Left renal cortex interstitium (tissue), 4 donors: ENCODE measurements at regions not wholly inside any gene's neighbourhood (a gene's known extent, or its start where the extent isn't known, plus 50 kb on each side); places are given as distances from the start of the nearest gene placed in this dataset.

ENCODE experiments used
- DNase-seq, 4 donors: peaks; one replicate each; pipeline ENCODE4 v3.0.0-alpha.2; 2013; ENCODE audit warnings: low read depth in 4 of 4, low spot score in 2 of 4, missing footprints in 1 of 4

DNA sequence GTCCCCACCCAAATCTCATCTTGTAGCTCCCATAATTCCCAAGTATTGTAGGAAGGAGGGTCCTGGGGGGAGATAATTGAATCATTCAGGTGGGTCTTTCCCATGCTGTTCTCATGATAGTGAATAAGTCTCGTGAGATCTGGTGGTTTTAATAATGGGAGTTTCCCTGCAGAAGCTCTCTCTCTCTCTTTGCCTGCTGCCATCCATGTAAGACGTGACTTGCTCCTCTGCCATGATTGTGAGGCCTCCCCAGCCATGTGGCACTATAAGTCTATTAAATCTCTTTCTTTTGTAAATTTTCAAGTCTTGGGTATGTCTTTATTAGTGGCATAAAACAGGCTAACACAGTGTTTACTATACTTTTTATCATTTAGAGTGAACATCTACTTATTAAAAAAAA, 338.8 kb downstream of the ANKRD7 start:
- DNase-seq: no peak

DNA sequence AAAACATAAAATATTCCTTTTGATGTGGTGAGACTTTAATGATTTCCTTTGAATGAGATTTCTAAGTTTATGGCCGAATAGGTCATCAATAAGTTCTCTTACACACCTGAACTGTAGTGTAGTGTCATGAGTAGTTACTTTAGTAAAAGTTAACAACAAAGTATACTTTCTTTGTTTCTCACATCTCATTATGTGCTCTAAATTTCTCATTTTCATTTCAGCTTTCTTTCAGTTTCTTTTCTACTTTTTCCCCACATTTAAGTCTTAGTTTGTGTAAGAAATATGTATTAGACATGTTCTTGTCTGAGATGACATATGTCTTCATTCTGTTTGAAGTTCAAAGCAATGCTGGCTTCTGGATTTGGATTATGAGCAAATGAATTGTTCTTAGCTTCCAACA, 348.1 kb downstream of the ANKRD7 start:
- no peak for DNase-seq

DNA sequence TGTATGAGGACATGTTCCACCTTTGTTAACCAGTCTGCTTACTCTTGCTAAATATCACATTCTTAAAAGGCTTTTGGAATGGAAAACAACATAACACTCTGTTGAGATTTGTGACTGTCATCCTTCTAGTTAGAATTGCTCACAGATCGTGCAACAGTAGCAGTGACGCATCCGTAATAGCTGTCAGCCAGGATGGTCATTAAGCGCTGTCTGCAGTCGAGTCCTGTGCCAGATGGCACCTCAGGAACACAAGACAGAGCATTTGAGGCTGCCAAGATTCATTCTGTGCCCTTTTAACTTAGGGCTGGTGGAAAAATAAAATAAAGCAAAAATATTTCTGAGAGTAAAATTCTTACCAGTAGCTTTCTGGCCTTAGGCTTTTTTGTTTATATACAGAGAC, 348.6 kb downstream of the ANKRD7 start:
- DNase-seq: no peak

DNA sequence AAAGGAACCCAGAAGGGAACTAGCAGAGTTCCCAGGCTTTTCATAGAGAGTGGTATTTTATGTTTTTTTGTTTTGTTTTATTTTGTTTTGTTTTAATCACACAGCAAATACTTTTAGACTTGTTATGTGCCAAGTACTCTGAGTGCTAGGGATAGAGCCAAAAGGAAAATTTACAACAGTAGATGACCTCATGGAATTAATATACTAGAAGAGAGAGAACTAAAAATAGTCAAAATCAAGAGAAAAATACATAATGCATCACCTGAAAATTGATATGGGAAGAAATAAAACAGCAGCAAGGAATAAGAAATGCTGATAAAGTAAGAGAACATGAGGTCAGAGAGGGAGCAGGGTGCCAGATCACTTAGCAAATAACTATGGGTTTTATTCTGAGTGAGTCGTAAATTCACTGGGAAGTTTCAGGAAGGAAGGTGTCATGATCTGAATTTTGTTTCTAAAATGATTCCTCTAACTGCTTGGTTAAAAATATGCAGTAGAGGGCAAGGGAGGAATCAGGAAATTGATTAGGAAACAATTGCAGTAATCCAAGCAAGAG, 351.0 kb downstream of the ANKRD7 start:
- no peak for DNase-seq

DNA sequence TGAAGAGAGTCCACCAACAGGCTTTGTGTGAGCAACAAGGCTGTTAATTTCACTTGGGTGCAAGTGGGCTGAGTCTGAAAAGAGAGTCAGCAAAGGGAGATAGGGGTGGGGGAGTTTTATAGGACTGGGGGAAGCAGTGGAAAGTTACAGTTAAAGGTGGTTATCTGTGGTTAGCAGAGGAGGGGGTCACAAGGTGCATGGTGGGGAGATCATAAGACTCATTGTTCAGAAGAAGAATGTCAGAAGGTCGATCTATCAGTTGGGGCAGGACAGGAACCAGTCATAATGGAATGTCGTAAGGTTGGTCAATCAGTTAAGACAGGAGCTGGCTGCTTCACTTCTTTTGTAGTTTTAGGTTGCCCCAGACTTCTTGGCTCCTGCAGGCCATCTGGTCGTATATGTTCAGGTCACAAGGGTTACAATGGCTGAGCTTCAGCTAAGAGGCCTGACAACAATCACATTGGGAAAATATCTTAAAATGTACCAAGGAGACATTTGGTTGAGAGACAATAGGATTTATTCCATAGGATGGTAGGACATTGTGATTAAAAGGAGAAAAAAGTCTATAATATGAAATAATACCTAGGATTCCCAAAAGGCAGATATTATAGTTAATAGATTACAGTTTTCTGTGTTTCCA, 356.4 kb downstream of the ANKRD7 start:
- no peak for DNase-seq

DNA sequence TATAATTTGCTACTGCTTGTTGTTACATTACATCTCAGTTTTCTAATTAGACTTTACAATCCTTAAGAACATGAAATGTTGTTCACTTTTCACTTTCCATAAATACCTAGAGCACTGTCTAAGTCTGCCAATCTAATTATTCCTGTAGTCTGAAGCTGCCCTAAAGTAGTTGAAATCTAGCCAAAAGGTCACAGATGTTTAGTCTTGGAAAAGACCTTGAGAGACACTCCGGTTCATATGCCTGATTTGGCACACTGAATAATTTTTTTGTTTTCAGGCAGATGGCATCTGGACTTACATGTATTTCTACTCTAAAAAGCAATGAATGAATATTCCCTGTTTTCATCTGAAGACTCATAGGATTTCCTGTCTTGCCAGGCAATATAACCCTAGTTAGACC, 359.1 kb downstream of the ANKRD7 start:
- no peak for DNase-seq

DNA sequence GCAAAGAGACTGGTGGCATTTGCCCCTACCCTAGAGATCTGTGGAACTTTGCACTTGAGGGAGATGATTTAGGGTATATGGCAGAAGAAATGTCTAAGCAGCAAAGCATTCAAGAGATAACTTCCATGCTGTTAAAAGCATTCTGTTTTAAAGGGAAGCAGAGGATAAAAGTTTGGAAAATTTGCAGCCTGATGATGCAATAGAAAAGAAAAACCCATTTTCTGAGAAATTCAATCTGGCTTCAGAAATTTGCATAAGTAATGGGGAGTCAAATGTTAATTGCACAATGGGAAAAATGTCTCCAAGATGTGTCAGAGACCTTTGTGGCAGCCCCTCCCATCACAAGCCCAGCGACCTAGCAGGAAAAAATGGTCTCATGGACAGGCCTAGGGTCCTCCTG, 361.7 kb downstream of the ANKRD7 start:
- no peak for DNase-seq

DNA sequence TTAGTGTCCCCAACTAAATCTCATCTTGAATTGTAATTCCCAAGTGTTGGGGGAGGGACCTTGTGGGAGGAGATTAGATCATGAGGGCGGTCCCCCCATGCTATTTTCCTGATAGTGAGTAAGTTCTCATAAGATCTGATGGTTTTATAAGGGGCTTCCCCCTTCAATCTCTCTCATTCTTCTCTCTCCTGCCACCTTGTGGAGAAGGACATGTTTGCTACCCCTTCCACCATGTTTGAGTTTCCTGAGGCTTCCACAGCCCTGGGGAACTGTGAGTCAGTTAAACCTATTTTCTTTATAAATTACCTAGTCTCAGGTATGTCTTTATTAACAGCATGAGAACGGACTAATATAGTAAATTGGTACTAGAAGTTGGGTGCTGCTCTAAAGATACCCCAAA, 365.6 kb downstream of the ANKRD7 start:
- no peak for DNase-seq

DNA sequence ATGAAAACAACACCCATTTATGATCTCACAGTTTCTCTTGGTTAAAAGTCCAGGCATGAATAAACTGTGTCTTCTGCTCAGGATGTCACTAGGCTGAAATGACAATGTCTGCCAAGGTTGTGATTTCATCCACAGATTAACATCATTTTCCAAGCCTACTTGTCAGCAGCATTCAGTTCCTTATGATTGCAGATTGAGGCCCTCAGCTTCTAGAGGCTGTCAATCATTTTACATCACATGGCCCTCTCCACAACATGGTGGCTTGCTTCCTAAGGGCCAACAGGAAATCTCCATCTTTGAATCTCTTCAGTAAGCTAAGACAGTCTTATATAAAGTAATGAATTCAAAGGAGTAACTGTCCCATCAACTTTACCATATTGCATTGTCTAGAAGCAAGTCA, 377.6 kb downstream of the ANKRD7 start:
- no peak for DNase-seq

DNA sequence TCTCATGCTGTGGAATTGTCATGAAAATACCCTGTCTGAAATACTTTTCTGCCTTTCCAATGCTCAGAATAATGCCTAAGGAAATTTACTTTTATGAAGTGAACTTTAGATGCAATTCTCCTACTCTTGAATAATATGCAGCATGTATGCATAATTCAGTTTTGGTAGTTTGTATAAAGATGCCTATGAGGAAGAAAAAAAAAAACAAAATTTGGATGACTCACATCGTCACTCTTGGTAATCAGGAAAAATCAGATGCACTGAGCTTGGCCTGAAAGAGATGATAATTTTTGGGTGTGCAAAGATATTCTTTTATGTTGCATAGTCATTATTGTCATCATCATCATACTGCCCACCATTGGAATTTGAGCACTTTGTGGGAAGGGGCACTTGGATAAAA, 382.1 kb downstream of the ANKRD7 start:
- DNase-seq: no peak

DNA sequence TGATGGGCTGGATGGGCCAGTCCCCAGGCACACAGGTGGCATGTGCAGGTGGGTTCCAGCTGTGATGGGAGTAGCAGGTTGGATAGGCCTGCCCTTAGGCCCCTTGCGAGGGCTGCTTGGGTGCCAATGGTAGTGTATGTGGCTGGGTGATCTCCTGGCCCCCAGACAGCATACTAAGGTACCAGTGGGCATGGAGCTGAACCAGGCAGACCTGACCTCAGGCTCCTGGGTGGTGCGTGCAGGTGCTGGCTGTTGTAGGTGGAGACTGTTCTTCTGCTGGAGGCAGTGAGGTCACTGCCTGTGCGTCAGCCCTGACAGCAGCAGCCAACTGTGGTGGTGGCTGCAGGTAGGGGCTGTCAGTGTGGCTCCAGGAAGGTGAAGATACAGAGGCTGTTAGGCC, 384.7 kb downstream of the ANKRD7 start:
- no peak for DNase-seq

DNA sequence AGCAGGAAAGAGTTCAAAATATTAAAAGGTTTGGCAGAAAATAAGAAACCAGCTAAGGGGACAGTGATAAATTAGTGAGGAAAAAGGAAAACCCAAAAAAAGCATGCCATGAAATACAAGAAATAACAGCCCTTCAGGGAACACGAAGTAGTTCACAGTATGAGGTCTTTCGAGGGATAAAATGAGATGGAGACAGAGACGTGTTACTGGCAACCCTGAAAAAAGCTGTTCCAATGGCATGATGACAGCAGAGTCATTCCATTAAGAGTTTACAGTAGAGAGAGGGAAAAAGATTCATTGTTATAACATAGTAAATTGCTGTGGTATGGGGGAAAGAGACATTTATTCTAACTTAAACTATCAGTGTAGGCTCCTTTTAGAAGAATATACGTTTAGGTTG, 391.2 kb downstream of the ANKRD7 start:
- no peak for DNase-seq

DNA sequence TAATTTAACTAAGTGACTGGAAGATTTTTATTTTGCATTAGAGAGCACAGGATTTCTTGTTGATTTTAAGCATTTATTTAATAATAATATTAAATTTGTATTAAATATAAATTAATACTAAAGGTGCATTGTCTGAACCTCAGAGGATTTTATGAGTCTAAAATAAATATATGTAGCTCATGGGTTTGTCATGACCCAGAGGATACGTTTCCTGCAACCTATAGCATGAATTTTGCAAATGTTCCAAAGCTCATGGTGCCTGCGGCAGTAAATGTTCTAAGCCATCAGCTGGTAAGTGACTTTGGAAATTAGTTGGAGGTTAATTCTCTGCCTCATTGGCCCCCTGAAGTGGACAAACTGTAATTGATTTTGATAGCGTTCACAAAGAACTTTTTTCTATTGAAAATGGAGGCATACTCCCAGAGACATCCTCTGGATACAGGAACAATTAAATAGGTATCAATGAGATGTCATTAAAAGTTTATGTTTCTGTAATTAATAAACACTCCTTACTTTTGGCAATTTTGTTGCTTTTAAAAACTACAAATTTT, 397.4 kb downstream of the ANKRD7 start:
- DNase-seq: no peak

DNA sequence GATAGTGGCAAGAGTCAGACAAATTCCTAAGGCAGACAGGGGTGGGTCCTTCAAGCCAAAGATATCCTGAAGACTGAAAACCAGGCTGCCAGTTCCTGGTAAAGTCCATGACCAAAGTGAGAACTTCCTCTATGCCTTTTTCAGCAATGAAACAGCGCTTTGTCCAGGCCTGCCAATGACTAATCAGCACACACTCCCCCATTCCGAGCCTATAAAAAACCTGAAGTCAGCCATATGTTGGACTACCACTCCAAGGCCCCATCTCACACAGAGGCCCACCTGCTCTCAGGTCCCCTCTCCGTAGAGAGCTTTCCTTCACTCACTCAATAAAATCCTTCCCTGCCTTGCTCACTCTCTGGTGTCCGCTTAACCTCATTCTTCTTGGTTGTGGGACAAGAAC, 402.2 kb downstream of the ANKRD7 start:
- no peak for DNase-seq

DNA sequence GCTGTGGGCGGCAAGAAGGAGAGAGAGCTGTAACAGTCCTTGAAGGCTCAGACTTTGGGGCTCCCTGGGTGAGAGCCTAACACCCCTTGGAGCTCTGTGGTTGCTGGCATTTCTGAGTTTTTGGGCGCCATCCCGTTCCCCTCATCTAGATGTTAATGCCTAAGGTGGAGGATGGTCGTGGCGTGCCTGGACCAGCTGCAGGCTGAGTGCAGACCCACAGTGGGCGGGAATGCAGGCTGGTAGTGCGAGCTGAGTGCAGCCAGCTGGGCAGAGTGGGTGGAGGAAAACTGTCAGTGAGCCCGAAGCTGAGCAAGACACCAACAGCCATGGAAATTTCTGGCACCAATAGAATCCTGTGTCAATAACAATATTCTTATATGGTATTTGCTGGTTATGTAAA, 403.0 kb downstream of the ANKRD7 start:
- no peak for DNase-seq

DNA sequence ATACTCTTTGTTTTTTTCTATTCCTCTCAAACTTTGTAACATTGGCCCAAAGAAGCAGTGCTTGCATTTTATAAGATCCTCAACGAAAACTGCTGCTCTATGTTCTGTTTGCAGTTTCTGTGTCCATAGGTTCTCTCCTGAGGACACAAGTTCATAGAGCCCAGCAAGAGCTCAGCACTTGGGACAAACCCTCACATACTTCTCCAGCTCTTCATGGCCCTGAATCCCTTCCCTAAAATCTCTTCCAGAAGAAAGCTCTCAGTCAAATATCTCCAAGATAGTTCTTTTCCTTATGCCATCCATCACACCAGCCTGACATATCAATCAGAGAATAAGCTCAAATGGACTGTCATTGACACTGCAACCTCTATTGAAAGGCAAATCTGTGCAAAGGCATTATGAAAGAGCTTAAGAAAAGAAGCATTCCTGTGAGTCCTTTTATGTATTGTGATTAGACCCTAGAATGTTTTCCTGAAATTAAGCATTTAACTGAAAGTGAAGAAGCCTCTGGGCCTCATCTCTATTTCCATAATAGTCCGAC, 405.5 kb downstream of the ANKRD7 start:
- no peak for DNase-seq

DNA sequence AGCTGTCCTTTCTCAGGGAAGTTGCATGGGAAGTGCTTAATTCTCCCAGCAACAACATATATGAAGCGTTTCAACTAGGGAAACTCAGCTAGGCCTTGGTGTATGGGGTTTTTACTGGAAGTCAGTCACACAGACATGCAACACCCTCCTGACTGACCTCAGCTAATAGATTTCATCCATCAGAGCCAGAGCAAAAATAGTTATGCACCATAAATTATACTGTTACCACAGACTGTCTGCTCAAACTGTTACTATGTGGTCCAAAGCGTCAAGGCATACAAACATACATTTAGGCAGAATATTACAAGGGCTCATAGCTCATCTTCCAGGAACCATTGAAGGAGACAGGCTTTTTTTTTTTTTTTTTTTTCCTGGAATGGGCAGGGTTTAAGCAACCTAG, 417.9 kb downstream of the ANKRD7 start:
- no peak for DNase-seq

DNA sequence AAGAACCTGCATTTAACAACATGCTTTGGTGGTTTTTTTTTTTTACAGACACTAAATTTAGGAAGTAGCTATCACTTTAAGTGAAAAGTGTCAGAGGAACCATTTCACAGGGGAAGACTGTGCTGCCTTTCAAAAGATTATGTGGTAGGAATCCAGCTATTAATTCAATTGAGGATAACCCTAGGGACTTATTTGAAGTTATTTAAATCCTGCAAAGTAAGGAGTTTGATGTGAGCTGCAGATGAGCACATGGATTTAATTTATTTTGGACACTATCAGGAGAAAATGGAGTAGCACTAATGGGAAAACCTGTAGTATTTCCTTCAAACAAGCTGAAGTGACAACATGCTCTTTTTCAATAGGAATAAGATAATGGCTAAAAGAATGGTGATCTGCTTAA, 419.8 kb downstream of the ANKRD7 start:
- DNase-seq: no peak

DNA sequence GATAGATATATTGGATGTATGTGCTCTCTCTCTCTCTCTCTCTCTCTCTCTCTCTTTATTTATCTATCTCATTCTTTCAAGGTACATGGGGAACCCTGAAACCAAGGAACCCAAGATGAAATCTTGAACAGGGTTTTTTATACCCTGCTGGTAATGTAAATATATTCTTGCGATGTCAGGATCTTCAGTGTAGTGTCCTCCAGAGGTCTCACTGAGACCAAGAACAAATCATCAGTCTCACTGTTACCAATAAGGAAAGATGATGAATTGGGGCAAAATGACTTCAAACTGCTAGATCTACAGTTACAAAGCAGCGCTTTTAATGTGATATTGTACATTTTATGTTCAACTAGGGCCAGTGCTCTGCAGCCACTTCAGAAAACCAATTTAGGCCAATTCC, 423.5 kb downstream of the ANKRD7 start:
- no peak for DNase-seq

DNA sequence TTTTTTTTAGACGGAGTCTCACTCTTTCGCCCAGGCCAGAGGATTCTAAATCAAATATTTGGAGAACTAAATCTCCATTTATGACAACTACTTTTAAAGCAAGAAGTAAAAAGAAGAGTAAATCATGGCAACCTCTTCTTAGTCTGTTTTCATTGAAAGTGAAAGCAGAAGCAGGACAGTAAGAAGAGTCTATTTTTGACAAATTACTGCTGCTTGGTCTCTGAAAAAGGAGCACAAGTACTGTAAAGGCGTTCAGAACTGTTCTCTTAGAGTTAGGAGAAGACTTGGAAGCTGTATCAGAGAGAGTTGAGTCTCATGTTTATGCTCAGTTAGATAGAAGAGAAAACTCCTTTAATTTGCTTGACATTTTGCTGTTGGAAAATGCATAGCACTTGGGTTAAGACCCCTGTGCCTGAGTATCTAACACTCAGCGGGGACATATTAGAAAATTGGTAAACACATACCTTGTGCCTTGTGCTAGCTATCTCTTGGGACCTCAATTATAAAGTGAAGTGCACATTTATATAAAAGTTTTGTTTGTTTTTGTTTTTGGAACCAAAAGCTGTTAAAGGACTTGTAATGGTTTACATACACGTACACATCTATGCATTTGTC, 433.0 kb downstream of the ANKRD7 start:
- no peak for DNase-seq

DNA sequence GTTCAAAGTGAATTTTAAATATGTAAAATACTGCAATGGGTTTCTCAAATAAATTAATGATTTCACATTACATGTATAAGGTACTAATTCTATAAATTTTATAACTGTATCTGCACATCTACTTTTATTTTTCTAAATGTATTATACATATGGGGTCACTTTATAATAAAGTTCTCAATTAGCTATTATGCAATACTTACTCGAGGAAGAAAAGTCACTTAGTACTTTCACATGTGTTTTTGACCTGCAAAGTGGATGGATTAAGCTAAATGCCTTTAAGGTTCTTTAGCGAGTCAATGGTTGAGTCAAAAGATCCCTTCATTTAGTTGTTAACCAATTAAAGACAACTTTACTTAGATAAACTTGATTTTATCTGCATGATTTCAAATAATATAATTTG, 437.8 kb downstream of the ANKRD7 start:
- no peak for DNase-seq

DNA sequence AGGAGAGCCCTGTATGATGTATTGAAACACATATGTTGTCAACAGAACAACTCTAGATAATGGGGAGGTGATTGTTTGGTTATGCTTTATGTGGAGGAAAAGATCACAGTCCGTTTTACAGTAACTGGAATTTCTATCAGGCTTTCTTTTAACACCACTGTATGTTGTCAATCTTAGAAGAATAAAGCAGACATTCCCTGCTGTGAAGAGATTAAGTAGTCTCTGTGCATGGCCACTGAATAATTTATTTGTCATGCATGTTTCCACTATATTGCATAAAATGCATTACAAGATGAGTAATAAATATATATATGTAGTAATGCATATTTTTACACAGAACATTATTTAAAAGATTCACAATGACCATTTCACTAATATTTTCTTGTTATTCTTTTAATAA, 440.0 kb downstream of the ANKRD7 start:
- DNase-seq: no peak
